SJSA1 (cell line): ENCODE measurements at regions not wholly inside any gene's neighbourhood (a gene's known extent, or its start where the extent isn't known, plus 50 kb on each side); places are given as distances from the start of the nearest gene placed in this dataset.

ENCODE experiments used
- DNase-seq, 2 experiments: peaks; one replicate each; pipeline ENCODE4 v3.0.0-alpha.2; 2015 to 2020; ENCODE audit warnings: low spot score in 2 of 2, low read depth in 1 of 2
- H3K27ac ChIP-seq: fragments of 250-450 bp; sonication (Bioruptor Pico); 2 replicates; pipeline ENCODE4 v1.5.1; 2020; ENCODE audit warnings: mild to moderate bottlenecking, moderate library complexity
- H3K27me3 ChIP-seq: fragments of 250-450 bp; sonication (Bioruptor Pico); replicated peaks from 2 replicates; pipeline ENCODE4 v1.5.1; 2020; ENCODE audit warnings: mild to moderate bottlenecking, moderate library complexity
- H3K36me3 ChIP-seq: fragments of 250-450 bp; sonication (Bioruptor Pico); 2 replicates; pipeline ENCODE4 v1.5.1; 2020; ENCODE audit warnings: mild to moderate bottlenecking
- H3K4me1 ChIP-seq: fragments of 250-450 bp; sonication (Bioruptor Pico); replicated peaks from 2 replicates; pipeline ENCODE4 v1.6.1; 2021; ENCODE audit warnings: mild to moderate bottlenecking
- H3K4me3 ChIP-seq: fragments of 250-450 bp; sonication (Bioruptor Pico); 2 replicates; pipeline ENCODE4 v1.5.1; 2020; ENCODE audit warnings: mild to moderate bottlenecking
- H3K9me3 ChIP-seq: fragments of 250-450 bp; sonication (Bioruptor Pico); replicated peaks from 2 replicates; pipeline ENCODE4 v1.5.1; 2020; ENCODE audit warnings: mild to moderate bottlenecking

DNA sequence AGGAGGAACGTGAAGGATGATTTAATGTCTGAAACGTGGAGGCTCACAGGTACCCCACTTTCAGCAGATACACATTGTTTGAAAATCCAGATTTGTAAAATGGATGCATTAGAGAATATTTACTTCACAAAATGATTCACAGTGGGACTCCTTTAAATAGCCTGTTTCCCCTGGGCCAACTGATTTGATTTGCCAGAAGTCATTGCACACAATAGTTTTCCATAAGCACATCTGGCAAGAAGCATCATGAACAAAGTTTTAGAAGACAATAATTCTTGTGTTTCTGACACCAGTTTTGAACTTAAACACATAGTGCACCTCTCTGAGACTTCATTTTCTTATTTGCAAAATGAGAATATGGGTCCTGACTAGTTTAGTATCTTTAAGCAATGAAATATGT is 451.4 kb upstream of the SLC14A2 start:
- 0 out of 2 replicates have a peak, but pooled peaks cover 2% of the 10 kb centered on the region for H3K27me3 ChIP-seq
- H3K4me3 ChIP-seq, result no peak overlapping the region
- H3K36me3 ChIP-seq, result no peaks in the 10 kb centered on the region
- DNase-seq, result no peak
- peaks cover 33% of the 10 kb centered on the region for H3K4me1 ChIP-seq
- H3K9me3 ChIP-seq, result no peaks in the 10 kb centered on the region
- no peak overlapping the region for H3K27ac ChIP-seq

DNA sequence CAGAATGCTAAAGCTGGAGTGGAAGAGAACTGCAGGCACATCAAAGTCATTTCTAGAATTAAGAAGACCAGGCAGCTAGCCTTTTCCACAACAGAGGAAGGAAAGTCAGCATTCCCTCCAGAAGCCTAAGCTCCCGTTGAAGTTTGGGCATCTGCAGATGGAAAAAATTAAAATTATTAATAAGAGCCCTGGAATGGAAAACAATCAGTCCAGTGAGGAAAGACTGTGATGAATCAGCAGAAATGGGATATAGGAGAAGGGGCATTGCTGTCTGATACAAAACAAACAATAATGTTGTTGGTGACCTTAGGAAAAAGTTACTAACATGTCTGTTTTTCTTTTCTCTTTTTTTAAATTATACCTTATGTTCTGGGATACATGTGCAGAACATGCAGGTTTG is 450.7 kb upstream of the SLC14A2 start:
- DNase-seq, result no peak
- no peak overlapping the region for H3K4me3 ChIP-seq
- no peak overlapping the region for H3K27ac ChIP-seq
- H3K4me1 ChIP-seq, result peaks cover 40% of the 10 kb centered on the region
- H3K27me3 ChIP-seq, result 0 out of 2 replicates have a peak, but pooled peaks cover 2% of the 10 kb centered on the region
- H3K9me3 ChIP-seq, result no peaks in the 10 kb centered on the region
- H3K36me3 ChIP-seq, result no peaks in the 10 kb centered on the region

DNA sequence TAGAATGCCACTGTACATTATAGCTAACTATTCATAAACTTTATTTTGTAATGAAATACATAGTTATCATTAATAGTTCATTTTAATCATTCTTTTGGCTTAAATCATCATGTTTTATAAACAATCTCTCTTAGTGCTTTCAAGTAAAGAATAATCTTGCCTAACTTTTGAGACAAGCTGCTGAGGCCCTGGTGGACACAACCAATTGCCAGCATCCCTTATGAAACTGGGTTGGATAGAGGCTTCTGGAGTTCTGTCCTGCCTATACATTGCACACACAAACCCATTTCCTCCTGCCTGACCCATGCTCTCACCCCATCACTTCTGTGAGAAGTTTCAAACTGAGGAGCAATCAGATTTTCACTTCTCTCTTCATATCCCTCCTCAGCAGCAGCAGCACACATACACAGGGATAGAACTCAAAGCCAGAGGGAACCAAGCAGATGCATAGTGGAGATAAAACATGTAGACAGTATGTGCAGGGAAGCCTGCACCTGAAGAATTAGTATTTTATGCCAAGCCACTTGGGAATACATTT is 450.0 kb upstream of the SLC14A2 start:
- Histone ChIP-seq H3K9me3 (no peaks in the 10 kb centered on the region), H3K36me3 (no peaks in the 10 kb centered on the region), H3K27ac (no peak overlapping the region), H3K4me1 (peaks cover 47% of the 10 kb centered on the region), H3K27me3 (0 out of 2 replicates have a peak, but pooled peaks cover 2% of the 10 kb centered on the region), H3K4me3 (no peak overlapping the region)
- DNase-seq, result no peak

DNA sequence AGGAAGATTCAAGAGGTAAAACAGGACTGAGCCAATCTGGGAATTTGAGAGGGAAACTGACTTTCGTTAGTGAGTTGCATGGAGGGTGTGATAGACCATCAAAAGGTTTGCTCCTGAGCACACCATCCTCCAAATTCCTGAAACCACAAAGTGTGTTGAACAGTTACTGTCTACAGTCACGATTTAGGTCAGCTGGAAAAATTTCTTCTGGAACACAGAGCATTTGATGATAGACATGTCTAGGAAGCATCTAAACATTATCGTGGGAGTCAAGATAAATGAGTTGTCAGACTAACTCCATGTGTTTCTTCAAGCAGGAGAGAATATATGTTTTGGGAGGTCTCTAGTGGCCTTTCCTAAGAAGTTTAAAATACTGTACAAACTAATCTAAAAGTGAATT is 449.4 kb upstream of the SLC14A2 start:
- DNase-seq, result no peak
- Histone ChIP-seq H3K36me3 (no peaks in the 10 kb centered on the region), H3K9me3 (no peaks in the 10 kb centered on the region), H3K4me3 (no peak overlapping the region), H3K27me3 (0 out of 2 replicates have a peak, but pooled peaks cover 1% of the 10 kb centered on the region), H3K27ac (no peak overlapping the region; the same call in 1 of the 2 replicates), H3K4me1 (peaks cover 47% of the 10 kb centered on the region)

DNA sequence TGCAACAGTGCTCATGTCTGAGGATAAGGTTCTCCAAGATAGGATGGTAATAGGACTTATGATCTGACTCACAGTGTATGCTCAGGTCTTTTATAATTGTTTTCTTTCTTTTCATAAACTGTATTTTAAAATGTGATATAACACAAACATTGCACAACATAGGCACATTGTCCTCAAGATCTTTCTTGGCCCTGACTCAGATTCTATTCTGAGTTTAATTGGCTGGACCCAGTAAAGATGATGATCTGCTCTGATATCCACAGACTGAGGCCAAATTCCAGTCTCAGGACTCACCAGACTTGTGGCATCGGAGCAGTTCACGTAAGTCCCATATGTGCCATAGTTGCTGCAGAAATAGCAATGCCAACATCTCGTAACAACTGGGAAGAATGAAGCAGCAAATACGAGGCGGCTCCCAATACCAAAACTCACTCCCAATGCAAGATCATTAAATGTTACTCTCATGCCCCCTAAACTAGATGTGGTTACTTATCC is 448.9 kb upstream of the SLC14A2 start:
- Histone ChIP-seq H3K27ac (peak overlapping the region; percentile 76), H3K36me3 (no peaks in the 10 kb centered on the region), H3K9me3 (no peaks in the 10 kb centered on the region), H3K4me1 (peaks cover 47% of the 10 kb centered on the region), H3K27me3 (no peaks in the 10 kb centered on the region), H3K4me3 (no peak overlapping the region)
- DNase-seq, result peak; percentile 71 to 76

DNA sequence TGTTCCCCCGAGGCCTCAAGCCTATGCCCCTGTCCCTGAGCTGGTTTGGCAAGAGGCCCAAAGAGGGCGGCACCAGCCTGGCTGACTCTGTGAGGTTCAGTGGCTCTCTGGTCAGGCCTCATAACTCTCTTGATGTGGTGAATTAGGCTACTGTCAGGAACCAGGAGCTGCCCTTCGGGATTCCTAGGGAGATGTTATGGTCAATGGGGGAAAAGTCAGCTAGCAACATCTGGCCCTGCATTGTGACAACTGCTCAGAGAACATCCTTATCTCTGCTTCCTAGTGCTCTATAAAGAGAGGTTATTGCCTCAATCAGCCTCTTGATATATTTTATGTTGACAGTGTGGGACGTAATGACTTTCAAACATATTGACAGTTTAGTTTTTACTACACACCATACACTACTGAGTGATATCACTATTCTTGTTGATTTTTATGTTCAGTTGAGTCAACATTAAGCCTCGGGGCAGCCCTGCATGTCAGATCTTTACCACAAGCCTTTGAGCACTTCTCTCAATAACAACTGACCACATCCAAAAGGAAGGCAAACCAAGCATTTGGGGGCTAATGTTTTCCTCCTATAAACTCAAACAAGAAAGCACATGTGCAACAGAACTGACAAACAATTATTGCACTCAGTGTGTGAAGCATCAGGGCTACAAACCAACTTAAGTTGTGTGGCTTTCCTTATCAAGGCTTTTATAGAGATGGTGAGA is 448.3 kb upstream of the SLC14A2 start:
- H3K36me3 ChIP-seq, result no peaks in the 10 kb centered on the region
- H3K27ac ChIP-seq, result peak overlapping the region; percentile 76
- no peaks in the 10 kb centered on the region for H3K9me3 ChIP-seq
- DNase-seq, result peak; percentile 65 to 69
- H3K4me3 ChIP-seq, result no peak overlapping the region
- H3K4me1 ChIP-seq, result peaks cover 47% of the 10 kb centered on the region
- no peaks in the 10 kb centered on the region for H3K27me3 ChIP-seq

DNA sequence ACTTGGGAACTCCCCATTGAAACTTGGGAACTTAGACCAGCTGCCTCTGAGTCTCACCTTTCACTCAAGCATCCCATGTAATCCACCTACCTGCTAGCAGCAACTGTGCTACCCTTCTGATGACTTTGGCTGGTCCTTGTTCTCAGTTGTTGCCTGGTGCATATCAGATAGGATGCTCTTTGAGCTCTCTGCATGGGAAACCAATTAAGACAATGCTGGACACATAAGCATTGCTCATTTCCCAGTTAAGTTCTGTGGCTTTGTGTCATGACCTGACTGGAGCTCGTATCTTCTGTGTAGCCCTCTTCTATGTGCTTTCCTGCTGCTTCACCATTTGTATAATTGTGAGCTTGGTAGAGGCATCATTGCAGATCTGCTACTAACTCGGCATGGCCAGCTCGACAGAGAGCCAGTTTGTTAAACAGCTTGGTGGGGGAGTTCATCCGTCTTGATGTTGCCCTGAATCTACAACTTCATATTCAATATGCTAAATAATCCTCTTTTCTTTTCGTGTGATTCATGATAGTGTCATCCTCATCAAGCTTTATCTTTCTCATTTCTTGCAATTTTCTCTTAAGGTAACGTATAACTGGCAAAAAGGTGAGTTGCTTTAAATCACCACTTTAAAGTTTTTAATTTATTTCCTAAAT is 447.5 kb upstream of the SLC14A2 start:
- Histone ChIP-seq H3K36me3 (no peaks in the 10 kb centered on the region), H3K4me1 (peaks cover 47% of the 10 kb centered on the region), H3K27ac (peak overlapping the region; percentile 76), H3K9me3 (no peaks in the 10 kb centered on the region), H3K27me3 (no peaks in the 10 kb centered on the region), H3K4me3 (no peak overlapping the region)
- DNase-seq, result peak in 1 of 2 experiments; percentile 47

DNA sequence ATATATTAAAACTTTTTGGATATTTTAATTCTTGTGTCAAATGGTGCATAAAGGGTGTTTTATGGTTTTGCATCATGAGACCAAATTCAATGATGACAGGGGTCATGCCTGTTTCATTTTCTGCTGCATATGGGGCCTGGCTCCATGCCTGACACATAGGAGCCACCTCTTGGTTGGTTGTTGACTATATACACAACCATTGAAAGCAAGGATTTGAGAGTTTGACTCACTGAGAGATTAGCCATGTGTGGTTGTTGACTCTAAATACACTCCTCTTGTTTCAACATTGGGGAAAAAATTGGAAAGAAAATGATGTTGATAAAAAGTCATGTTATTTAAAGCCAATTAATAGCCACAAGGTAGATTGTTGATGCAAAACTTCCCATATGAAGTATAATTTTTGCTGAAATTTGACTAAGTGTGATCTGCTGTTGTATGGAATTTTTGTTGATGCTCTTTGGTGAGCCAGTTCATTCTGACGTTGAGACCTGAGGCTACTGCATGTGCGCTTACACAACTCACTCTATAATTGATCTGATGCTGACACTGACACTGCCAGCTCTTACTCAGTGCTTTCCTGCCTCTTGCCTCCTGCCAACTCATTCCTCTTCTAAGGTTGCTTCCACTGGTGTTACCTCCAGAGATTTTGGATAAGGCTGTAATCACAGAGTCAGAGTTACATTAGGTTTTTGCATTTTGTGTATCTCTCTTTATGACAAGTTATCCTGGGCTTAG is 446.2 kb upstream of the SLC14A2 start:
- DNase-seq, result peak in 1 of 2 experiments; percentile 16
- H3K4me3 ChIP-seq, result no peak overlapping the region
- H3K27me3 ChIP-seq, result no peaks in the 10 kb centered on the region
- peak overlapping the region; percentile 61 for H3K27ac ChIP-seq
- peaks cover 47% of the 10 kb centered on the region for H3K4me1 ChIP-seq
- H3K9me3 ChIP-seq, result no peaks in the 10 kb centered on the region
- H3K36me3 ChIP-seq, result no peaks in the 10 kb centered on the region

DNA sequence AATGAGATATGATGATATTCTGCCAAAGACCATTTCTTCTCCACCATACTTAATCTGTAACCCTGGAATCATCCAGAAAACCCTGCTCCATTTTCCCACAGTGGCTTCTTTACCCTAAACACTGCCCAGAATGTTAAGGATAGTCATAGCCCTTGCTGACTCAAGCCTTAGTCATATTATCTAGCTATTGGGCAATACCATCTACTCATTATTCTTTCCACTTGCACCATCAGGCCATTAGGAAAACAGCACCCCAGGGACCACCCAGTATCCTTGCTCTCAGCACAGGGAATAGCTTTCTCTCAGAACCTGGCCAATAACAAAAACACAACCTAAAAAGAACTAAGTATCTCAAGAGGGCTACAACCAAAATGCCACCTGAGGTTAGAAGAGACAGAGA is 445.7 kb upstream of the SLC14A2 start:
- Histone ChIP-seq H3K4me3 (no peak overlapping the region), H3K9me3 (no peaks in the 10 kb centered on the region), H3K4me1 (peaks cover 47% of the 10 kb centered on the region), H3K36me3 (no peaks in the 10 kb centered on the region), H3K27ac (peak overlapping the region; percentile 61), H3K27me3 (no peaks in the 10 kb centered on the region)
- peak; percentile 73 to 80 for DNase-seq

DNA sequence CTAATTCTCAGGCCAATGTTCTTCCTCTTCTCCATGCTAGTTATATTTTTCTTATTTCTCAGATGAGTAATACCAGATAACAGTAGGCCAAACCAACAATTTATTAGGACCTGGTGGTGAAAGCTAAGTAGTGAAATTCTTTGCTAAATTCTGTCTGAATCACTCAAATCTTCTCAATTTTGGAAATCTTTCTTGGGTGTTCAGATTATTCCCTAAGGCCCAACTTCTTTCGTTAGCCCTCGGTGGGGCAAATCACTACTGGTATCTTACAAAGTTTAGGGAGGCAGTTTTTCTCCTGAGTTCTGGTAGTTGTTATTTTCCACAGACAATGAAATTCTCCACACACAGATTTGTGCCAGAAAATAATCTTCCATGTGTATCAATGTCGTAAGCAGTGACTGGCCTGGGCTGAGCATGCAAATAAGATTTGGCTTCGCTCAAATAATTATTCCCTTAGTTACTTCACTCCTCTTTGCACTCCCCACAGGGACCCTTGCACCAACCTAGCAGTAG is 443.5 kb upstream of the SLC14A2 start:
- H3K27me3 ChIP-seq, result no peaks in the 10 kb centered on the region
- no peaks in the 10 kb centered on the region for H3K9me3 ChIP-seq
- no peak overlapping the region for H3K27ac ChIP-seq
- H3K4me3 ChIP-seq, result no peak overlapping the region
- H3K36me3 ChIP-seq, result no peaks in the 10 kb centered on the region
- H3K4me1 ChIP-seq, result peaks cover 35% of the 10 kb centered on the region
- no peak for DNase-seq

DNA sequence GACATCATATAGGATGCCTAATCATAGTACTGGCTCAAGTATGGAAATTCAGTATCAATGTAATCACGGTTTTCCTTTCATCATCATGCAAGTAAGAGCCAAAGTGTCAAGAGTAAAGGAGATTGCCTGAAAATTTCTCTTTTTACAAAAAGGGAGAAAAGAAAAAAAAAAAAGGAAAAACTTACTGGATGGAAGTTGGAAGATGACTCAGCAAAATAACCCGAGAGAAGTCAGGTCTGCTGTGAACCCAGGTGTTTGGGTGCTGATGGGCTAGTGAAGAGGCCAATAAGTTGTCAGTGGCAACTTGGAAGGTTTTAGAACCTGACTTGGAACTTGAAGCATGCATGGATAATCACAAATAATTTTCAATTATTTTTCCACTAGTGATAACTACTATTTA is 441.9 kb upstream of the SLC14A2 start:
- Histone ChIP-seq H3K9me3 (no peaks in the 10 kb centered on the region), H3K4me3 (no peak overlapping the region), H3K36me3 (no peaks in the 10 kb centered on the region), H3K4me1 (peaks cover 19% of the 10 kb centered on the region), H3K27ac (no peak overlapping the region), H3K27me3 (no peaks in the 10 kb centered on the region)
- no peak for DNase-seq

DNA sequence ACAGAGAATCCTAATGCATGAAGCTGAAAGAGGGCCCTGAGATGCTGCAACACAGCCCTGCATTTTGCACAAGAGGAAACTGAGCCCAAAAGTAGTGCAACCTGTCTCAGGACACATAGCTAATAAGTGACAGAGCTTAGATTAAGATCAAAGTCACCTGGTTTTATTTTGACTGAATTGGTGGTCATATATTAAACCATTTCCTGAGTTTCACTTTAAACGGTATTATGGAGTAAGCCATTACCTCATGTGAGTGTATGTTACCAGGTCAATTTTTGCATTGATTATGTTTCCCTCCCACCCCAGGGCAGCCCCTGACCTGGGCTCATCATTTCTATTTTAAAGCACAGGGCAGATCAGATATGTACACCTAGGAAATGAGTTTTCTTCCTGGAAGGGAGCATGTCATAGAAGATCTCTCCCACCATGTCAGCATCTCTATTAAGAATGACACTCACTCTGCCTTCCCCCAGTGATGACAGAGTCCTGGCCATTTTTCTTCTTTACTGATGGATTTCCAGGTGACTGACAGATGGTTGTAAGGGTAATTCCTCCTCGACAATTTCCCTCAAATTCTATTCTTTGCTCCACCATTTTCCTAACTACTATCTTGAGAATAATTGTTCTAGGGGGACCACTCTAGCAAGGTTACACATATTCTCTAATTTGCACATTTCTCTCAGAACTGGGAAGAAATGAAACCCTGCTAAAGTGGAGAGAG is 441.3 kb upstream of the SLC14A2 start:
- Histone ChIP-seq H3K27ac (no peak overlapping the region), H3K36me3 (no peaks in the 10 kb centered on the region), H3K9me3 (no peaks in the 10 kb centered on the region), H3K4me3 (no peak overlapping the region), H3K27me3 (no peaks in the 10 kb centered on the region), H3K4me1 (peaks cover 13% of the 10 kb centered on the region)
- DNase-seq, result no peak

DNA sequence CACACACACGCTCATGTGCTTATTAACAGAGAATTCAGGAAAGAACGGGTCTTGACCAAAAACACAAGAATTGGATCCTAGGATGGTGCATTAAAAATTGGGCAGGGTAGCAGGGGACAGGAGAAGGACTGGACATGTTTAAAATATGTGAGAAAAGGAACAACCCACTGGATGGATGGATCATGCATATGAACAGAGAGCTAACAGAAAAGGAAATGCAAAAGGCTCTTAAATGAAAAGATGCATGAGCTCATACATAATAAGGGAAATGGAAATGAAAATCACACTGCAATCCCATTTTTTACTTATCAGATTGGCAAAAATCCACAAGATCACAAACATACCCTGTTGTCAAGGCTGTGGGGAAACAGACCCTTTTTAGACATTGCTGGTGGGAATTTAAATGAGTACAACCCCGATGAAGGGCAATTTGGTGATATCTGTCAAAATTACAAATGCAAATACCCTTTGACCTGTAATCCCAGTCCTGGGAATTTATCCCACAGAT is 440.6 kb upstream of the SLC14A2 start:
- H3K4me1 ChIP-seq, result peaks cover 6% of the 10 kb centered on the region
- H3K27me3 ChIP-seq, result no peaks in the 10 kb centered on the region
- H3K9me3 ChIP-seq, result no peaks in the 10 kb centered on the region
- no peak overlapping the region for H3K27ac ChIP-seq
- no peaks in the 10 kb centered on the region for H3K36me3 ChIP-seq
- no peak for DNase-seq
- H3K4me3 ChIP-seq, result no peak overlapping the region
